ENCODE measurements at regions not wholly inside any gene's neighbourhood (a gene's known extent, or its start where the extent isn't known, plus 50 kb on each side); places are given as distances from the start of the nearest gene placed in this dataset.

DNA sequence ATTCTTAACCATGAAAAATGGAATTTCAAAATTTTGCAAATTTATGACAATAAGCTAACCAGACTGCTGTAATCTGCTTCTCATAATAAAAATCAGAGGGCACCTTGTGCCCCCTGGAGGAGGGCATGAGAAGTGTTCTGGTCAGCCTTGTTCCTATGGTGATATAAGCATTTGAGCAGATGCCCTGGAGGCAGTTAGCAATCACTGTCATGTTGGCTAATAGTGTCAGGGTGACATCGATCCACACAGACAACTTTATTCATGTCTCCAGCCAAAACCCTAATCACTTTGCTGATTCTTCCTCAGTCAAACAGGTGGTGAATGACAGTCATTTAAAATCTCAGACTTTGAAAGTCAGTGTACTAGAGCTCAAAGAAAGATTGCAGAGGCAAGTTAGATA is 943.0 kb downstream of the GALC start:
- TF ChIP-seq, protein P1, sequence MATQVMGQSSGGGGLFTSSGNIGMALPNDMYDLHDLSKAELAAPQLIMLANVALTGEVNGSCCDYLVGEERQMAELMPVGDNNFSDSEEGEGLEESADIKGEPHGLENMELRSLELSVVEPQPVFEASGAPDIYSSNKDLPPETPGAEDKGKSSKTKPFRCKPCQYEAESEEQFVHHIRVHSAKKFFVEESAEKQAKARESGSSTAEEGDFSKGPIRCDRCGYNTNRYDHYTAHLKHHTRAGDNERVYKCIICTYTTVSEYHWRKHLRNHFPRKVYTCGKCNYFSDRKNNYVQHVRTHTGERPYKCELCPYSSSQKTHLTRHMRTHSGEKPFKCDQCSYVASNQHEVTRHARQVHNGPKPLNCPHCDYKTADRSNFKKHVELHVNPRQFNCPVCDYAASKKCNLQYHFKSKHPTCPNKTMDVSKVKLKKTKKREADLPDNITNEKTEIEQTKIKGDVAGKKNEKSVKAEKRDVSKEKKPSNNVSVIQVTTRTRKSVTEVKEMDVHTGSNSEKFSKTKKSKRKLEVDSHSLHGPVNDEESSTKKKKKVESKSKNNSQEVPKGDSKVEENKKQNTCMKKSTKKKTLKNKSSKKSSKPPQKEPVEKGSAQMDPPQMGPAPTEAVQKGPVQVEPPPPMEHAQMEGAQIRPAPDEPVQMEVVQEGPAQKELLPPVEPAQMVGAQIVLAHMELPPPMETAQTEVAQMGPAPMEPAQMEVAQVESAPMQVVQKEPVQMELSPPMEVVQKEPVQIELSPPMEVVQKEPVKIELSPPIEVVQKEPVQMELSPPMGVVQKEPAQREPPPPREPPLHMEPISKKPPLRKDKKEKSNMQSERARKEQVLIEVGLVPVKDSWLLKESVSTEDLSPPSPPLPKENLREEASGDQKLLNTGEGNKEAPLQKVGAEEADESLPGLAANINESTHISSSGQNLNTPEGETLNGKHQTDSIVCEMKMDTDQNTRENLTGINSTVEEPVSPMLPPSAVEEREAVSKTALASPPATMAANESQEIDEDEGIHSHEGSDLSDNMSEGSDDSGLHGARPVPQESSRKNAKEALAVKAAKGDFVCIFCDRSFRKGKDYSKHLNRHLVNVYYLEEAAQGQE (IDR thresholded peaks at IDR 0.05; ENCODE audit: unreplicated experiment) = no peak
- TF ChIP-seq, protein P2, sequence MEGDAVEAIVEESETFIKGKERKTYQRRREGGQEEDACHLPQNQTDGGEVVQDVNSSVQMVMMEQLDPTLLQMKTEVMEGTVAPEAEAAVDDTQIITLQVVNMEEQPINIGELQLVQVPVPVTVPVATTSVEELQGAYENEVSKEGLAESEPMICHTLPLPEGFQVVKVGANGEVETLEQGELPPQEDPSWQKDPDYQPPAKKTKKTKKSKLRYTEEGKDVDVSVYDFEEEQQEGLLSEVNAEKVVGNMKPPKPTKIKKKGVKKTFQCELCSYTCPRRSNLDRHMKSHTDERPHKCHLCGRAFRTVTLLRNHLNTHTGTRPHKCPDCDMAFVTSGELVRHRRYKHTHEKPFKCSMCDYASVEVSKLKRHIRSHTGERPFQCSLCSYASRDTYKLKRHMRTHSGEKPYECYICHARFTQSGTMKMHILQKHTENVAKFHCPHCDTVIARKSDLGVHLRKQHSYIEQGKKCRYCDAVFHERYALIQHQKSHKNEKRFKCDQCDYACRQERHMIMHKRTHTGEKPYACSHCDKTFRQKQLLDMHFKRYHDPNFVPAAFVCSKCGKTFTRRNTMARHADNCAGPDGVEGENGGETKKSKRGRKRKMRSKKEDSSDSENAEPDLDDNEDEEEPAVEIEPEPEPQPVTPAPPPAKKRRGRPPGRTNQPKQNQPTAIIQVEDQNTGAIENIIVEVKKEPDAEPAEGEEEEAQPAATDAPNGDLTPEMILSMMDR (conservative IDR thresholded peaks at IDR 0.05; ENCODE audit: low read depth in 2 of 2) = peak; percentile 70 to 86
- no peak for TF ChIP-seq POLR2AphosphoS5 (IDR thresholded peaks at IDR 0.05; ENCODE audit: low read depth)
- TF ChIP-seq ZNF114 (CRISPR knock-in tag; IDR thresholded peaks at IDR 0.05) = no peak
- no peak for TF ChIP-seq EZH2 (IDR thresholded peaks at IDR 0.05; ENCODE audit: low read depth, unreplicated experiment)
- no peak for TF ChIP-seq EZH2phosphoT487 (IDR thresholded peaks at IDR 0.05; ENCODE audit: unreplicated experiment)
- TF ChIP-seq CREB1 (CRISPR knock-in tag; IDR thresholded peaks at IDR 0.05; ENCODE audit: low read depth) = no peak
- no peak for TF ChIP-seq JUNB (IDR thresholded peaks at IDR 0.05; ENCODE audit: unreplicated experiment)

Measured in GM23338 (cell line).